ENCODE measurements at regions not wholly inside any gene's neighbourhood (a gene's known extent, or its start where the extent isn't known, plus 50 kb on each side); places are given as distances from the start of the nearest gene placed in this dataset.
A peak's percentile ranks its signal among the peaks of the same experiment; 100 is the strongest.

DNA sequence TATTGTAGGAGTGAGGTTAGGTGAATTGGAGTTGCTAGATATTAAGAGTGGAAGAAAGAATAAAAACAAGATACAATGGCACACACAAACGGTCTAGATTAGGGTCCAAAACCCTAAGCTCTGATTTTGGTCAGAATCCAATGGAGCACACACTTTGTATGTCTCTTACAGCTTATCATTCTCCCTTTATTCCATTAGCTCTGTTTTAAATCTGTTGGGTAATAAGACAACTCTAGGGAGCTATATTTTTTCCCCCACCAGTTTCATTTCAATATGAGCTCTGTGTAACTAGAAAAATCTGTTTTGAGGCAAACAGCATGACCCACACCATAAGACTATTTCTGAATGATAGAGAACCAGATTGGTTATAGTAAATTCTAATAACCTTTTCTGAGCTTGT is 465.6 kb downstream of the ADGRL2 start:
- WGBS, 2 donors, result 69 to 70% methylated on average over 1 of the region's 1 CpG
- intact Hi-C loops (cut with DNase I), result no loop called here
- Histone ChIP-seq H3K4me1 (no peaks in the 10 kb centered on the region), H3K4me3 (no peak overlapping the region), H3K27me3 (no peaks in the 10 kb centered on the region), H3K27ac (no peak overlapping the region), H3K9me3 (peaks cover 0 to 5% (median 0%) of the 10 kb centered on the region in 11 donors), H3K36me3 (no peaks in the 10 kb centered on the region)
- ATAC-seq (no peak), DNase-seq (no peak)
- TF ChIP-seq, protein P1, sequence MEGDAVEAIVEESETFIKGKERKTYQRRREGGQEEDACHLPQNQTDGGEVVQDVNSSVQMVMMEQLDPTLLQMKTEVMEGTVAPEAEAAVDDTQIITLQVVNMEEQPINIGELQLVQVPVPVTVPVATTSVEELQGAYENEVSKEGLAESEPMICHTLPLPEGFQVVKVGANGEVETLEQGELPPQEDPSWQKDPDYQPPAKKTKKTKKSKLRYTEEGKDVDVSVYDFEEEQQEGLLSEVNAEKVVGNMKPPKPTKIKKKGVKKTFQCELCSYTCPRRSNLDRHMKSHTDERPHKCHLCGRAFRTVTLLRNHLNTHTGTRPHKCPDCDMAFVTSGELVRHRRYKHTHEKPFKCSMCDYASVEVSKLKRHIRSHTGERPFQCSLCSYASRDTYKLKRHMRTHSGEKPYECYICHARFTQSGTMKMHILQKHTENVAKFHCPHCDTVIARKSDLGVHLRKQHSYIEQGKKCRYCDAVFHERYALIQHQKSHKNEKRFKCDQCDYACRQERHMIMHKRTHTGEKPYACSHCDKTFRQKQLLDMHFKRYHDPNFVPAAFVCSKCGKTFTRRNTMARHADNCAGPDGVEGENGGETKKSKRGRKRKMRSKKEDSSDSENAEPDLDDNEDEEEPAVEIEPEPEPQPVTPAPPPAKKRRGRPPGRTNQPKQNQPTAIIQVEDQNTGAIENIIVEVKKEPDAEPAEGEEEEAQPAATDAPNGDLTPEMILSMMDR (IDR thresholded peaks at IDR 0.05), result no peak

DNA sequence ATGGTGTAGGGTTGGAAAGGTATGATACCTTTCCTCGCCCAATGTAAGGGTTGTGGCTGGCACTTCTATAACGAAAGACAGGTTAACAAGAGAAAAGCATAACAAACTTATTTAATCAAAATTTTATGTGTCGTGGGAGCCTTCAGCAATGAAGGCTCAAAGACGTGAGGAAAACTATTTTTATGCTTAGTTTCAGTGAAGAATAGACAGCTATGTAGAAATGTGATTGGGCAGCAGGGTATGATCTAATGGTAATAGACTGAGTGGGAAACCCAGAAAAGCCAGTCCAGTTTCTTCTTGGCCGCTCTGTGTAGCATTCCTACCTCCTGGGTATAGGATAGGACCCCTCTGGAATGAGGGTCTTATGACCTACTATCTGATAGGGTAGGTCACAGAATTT is 464.7 kb downstream of the ADGRL2 start:
- DNase-seq, result no peak
- Histone ChIP-seq H3K4me3 (no peak overlapping the region), H3K36me3 (no peaks in the 10 kb centered on the region), H3K9me3 (no peaks in the 10 kb centered on the region), H3K27ac (no peak overlapping the region), H3K27me3 (no peaks in the 10 kb centered on the region), H3K4me1 (no peaks in the 10 kb centered on the region)
- TF ChIP-seq, protein P1 (IDR thresholded peaks at IDR 0.05), result no peak
- intact Hi-C loops (cut with DNase I), result no loop called here
- ATAC-seq, result no peak
- 84 to 93% methylated on average over 5 of the region's 5 CpGs for WGBS, 2 donors

DNA sequence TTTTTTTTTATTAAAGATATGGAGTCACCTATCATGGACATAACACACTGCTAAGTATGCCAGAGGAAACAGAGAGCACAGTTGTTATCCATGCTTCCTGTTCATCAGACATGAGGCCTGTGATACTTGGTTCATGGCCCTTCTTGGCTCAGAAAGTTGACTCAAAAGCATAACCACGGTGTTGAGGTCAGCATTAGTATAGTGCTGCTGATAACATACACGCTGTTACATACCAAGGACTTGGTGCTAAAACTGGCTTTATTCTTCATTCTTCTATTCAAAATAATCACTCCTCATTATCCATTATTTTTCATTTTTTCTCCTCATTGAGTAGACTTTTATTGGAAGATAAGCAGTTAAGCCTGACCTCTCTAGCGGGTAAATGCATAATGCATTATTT is 464.1 kb downstream of the ADGRL2 start:
- DNase-seq (no peak), ATAC-seq (no peak)
- 74 to 76% methylated on average over 3 of the region's 3 CpGs for WGBS, 2 donors
- no peak overlapping the region for H3K4me3 ChIP-seq
- TF ChIP-seq, protein P1 (IDR thresholded peaks at IDR 0.05), result no peak
- H3K9me3 ChIP-seq, result no peaks in the 10 kb centered on the region
- no peaks in the 10 kb centered on the region for H3K27me3 ChIP-seq
- intact Hi-C loops (cut with DNase I), result no loop called here
- no peaks in the 10 kb centered on the region for H3K36me3 ChIP-seq
- H3K27ac ChIP-seq, result no peak overlapping the region
- no peaks in the 10 kb centered on the region for H3K4me1 ChIP-seq

DNA sequence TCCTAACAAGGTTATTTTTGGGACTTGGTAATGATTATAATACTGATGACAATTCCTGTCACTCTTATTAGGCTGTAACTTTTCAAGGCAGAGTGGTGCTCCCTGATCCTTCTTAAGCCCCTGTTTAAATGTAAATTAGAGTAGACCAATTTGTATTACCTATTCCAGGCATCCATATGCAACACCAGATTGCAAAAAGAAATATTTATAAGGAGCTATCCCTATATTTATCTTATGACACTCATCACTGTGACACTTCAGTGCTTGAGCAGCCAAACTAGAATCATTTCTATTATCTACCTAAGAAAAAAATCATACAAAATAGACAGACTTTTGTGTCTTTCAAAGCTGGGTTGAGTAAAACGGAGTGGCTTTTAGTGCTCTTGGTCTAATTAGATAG is 462.7 kb downstream of the ADGRL2 start:
- ATAC-seq (no peak), DNase-seq (no peak)
- Histone ChIP-seq H3K27ac (no peak overlapping the region), H3K36me3 (no peaks in the 10 kb centered on the region), H3K4me1 (no peaks in the 10 kb centered on the region), H3K27me3 (no peaks in the 10 kb centered on the region), H3K9me3 (no peaks in the 10 kb centered on the region), H3K4me3 (no peak overlapping the region)
- WGBS, 2 donors, result 87 to 89% methylated on average over 1 of the region's 1 CpG
- intact Hi-C loops (cut with DNase I), result no loop called here
- TF ChIP-seq, protein P1 (IDR thresholded peaks at IDR 0.05), result no peak

DNA sequence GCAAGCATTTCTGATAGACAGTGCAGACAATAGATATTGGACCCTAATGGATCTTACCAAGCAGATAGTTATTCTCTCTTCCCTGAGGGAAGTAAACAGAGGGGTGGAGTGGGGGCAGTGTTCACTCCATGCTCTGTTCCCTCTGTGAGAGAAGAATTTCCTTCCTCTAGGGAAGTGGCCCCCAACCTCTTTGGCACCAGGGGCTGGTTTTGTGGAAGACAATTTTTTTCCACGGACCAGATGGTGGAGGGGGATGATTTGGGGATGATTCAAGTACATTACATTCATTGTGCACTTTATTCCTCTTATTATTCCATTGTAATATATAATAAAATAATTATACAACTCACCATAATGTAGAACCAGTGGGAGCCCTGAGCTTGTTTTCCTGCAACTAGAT is 459.9 kb downstream of the ADGRL2 start:
- WGBS, 2 donors, result 18 to 47% methylated on average over 1 of the region's 1 CpG
- no peak overlapping the region for H3K27ac ChIP-seq
- no peaks in the 10 kb centered on the region for H3K27me3 ChIP-seq
- TF ChIP-seq, protein P1 (IDR thresholded peaks at IDR 0.05), result no peak
- no peaks in the 10 kb centered on the region for H3K4me1 ChIP-seq
- ATAC-seq (no peak), DNase-seq (peak in 1 of 2 donors; percentile 8)
- intact Hi-C loops (cut with DNase I), result no loop called here
- H3K36me3 ChIP-seq, result no peaks in the 10 kb centered on the region
- H3K9me3 ChIP-seq, result no peaks in the 10 kb centered on the region
- H3K4me3 ChIP-seq, result no peak overlapping the region
